SK-N-SH (cell line): ENCODE measurements at regions not wholly inside any gene's neighbourhood (a gene's known extent, or its start where the extent isn't known, plus 50 kb on each side); places are given as distances from the start of the nearest gene placed in this dataset.

Source experiments
- EP300 ChIP-seq, 2 experiments: IDR thresholded peaks; 2 replicates each; pipeline versions ENCODE4 v1.4.0 to v1.6.1; 2012; ENCODE audit warnings: borderline replicate concordance in 1 of 2, low read depth in 1 of 2, low read length in 1 of 2
- FOSL2 ChIP-seq: IDR thresholded peaks from 2 replicates; pipeline ENCODE4 v1.4.0; 2012; ENCODE audit warnings: low read depth, mild to moderate bottlenecking, moderate library complexity, borderline replicate concordance
- FOXM1 ChIP-seq: IDR thresholded peaks from 2 replicates; pipeline ENCODE4 v1.4.0; 2012; ENCODE audit warnings: low read depth, mild to moderate bottlenecking
- GABPA ChIP-seq: IDR thresholded peaks from 2 replicates; pipeline ENCODE4 v1.4.0; 2012; ENCODE audit warnings: low read depth, mild to moderate bottlenecking
- JUND ChIP-seq: IDR thresholded peaks from 2 replicates; pipeline ENCODE4 v1.4.0; 2012
- MXI1 ChIP-seq: IDR thresholded peaks from 2 replicates; pipeline ENCODE4 v1.6.1; 2012; ENCODE audit warnings: mild to moderate bottlenecking, low read depth, low read length, improper control_type of control experiment
- RCOR1 ChIP-seq: fragments of 150-350 bp; IDR thresholded peaks from 2 replicates; pipeline ENCODE4 v1.6.1; 2017; ENCODE audit warnings: antibody characterized with exemption, low read length
- TCF12 ChIP-seq: IDR thresholded peaks from 2 replicates; pipeline ENCODE4 v1.4.0; 2012
- YY1 ChIP-seq: IDR thresholded peaks from 2 replicates; pipeline ENCODE4 v1.4.0; 2012; ENCODE audit warnings: low read depth, mild to moderate bottlenecking
- TF ChIP-seq, protein P1 (sequence below): fragments of 150-350 bp; IDR thresholded peaks from 2 replicates; pipeline ENCODE4 v1.6.1; 2017; ENCODE audit warnings: antibody characterized with exemption, low read length, low read depth, borderline replicate concordance
- TF ChIP-seq, protein P2 (sequence below): fragments of 200-600 bp; sonication (generic); IDR thresholded peaks from 2 replicates; pipeline ENCODE4 v1.6.1; 2017; ENCODE audit warnings: antibody characterized with exemption, mild to moderate bottlenecking, moderate library complexity
- TF ChIP-seq, protein P3 (sequence below): IDR thresholded peaks from 2 replicates; pipeline ENCODE4; 2012

DNA sequence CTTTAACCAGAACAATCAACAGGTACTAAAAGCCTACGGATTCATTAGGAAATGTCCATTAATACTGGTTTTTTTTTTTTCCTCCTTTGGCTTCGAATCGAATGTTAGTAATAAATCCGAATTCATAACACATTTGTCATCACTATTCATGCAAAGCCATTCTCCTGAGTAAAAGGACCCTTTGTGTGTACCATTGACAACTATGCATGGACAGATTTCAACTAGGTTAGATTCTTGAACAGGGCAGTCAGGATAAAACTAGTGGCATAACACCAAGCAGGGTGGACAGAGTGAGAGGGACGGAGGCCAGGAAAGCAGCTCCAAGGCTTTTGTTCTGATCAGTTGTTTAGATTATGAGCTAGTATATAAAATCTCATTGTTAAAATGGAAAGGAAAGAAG is 1722.0 kb upstream of the TENM3 start:
- TF ChIP-seq, protein P1, sequence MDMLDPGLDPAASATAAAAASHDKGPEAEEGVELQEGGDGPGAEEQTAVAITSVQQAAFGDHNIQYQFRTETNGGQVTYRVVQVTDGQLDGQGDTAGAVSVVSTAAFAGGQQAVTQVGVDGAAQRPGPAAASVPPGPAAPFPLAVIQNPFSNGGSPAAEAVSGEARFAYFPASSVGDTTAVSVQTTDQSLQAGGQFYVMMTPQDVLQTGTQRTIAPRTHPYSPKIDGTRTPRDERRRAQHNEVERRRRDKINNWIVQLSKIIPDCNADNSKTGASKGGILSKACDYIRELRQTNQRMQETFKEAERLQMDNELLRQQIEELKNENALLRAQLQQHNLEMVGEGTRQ: no peak
- TF ChIP-seq, protein P2, sequence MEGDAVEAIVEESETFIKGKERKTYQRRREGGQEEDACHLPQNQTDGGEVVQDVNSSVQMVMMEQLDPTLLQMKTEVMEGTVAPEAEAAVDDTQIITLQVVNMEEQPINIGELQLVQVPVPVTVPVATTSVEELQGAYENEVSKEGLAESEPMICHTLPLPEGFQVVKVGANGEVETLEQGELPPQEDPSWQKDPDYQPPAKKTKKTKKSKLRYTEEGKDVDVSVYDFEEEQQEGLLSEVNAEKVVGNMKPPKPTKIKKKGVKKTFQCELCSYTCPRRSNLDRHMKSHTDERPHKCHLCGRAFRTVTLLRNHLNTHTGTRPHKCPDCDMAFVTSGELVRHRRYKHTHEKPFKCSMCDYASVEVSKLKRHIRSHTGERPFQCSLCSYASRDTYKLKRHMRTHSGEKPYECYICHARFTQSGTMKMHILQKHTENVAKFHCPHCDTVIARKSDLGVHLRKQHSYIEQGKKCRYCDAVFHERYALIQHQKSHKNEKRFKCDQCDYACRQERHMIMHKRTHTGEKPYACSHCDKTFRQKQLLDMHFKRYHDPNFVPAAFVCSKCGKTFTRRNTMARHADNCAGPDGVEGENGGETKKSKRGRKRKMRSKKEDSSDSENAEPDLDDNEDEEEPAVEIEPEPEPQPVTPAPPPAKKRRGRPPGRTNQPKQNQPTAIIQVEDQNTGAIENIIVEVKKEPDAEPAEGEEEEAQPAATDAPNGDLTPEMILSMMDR: no peak
- TF ChIP-seq TCF12: no peak
- no peak for TF ChIP-seq JUND
- TF ChIP-seq, protein P3, sequence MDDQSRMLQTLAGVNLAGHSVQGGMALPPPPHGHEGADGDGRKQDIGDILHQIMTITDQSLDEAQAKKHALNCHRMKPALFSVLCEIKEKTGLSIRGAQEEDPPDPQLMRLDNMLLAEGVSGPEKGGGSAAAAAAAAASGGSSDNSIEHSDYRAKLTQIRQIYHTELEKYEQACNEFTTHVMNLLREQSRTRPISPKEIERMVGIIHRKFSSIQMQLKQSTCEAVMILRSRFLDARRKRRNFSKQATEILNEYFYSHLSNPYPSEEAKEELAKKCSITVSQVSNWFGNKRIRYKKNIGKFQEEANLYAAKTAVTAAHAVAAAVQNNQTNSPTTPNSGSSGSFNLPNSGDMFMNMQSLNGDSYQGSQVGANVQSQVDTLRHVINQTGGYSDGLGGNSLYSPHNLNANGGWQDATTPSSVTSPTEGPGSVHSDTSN: no peak
- no peak for TF ChIP-seq RCOR1
- no peak for TF ChIP-seq MXI1
- TF ChIP-seq GABPA: no peak
- TF ChIP-seq EP300 (IDR thresholded peaks at IDR 0.05; ENCODE audit: borderline replicate concordance in 1 of 2, low read depth in 1 of 2, low read length in 1 of 2): no peak
- no peak for TF ChIP-seq FOSL2
- TF ChIP-seq YY1: no peak
- TF ChIP-seq FOXM1: no peak
